A673 (cell line): ENCODE measurements at regions not wholly inside any gene's neighbourhood (a gene's known extent, or its start where the extent isn't known, plus 50 kb on each side); places are given as distances from the start of the nearest gene placed in this dataset.

Source experiments
- EZH2 ChIP-seq: fragments of 200-600 bp; sonication (generic); IDR thresholded peaks from 2 replicates; pipeline ENCODE4 v1.6.1; 2017; ENCODE audit warnings: borderline replicate concordance, low read depth, mild to moderate bottlenecking, mixed read lengths, antibody characterized with exemption, low read length; ENCODE audit not compliant: poor library complexity, severe bottlenecking
- TF ChIP-seq, protein P1 (sequence below): fragments of 300-800, 200-600 bp; sonication (generic); conservative IDR thresholded peaks from 2 replicates; pipeline ENCODE4 v1.5.1; 2017; ENCODE audit warnings: low read depth, mild to moderate bottlenecking, antibody characterized with exemption, low read length, moderate library complexity, mixed read lengths

DNA sequence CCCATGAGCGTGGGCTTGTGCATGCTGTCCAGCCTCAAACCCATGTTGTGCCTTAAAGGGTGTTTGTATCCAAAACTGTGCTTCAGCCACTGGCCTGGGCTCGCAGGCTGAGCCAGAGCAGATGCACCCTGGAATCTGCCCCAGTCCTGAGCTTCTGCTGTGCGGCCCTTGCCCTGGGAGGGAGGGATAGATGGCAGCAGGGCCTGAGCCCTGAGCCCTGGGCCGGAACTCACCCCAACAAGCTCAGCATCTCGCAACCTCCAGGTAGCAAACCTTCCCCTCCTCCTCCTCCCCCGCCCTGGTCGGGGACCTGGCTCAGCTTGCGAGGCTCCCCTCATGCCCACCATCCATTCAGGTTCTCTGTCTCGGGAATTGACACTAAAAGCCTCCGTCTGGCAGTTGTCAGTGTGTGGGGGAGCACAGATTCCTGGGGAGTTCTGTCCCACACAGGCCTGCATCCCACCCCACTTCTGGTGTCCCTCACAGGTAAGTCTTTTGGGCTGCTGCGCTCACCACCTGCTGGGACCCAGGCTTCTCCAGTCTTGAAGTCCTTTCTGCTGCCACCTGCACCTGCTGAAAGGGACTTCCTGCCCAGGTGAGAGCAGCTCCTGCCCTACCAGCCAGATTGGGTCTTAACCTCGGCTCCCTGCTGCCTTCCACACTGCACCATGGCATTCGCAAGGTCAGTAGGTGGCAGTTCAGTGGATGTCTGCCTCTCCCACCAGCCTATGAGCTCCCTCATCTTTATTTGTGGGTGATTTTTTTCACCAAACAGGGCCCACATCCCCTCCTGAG lies 55.2 kb upstream of the OLFM1 start:
- TF ChIP-seq, protein P1, sequence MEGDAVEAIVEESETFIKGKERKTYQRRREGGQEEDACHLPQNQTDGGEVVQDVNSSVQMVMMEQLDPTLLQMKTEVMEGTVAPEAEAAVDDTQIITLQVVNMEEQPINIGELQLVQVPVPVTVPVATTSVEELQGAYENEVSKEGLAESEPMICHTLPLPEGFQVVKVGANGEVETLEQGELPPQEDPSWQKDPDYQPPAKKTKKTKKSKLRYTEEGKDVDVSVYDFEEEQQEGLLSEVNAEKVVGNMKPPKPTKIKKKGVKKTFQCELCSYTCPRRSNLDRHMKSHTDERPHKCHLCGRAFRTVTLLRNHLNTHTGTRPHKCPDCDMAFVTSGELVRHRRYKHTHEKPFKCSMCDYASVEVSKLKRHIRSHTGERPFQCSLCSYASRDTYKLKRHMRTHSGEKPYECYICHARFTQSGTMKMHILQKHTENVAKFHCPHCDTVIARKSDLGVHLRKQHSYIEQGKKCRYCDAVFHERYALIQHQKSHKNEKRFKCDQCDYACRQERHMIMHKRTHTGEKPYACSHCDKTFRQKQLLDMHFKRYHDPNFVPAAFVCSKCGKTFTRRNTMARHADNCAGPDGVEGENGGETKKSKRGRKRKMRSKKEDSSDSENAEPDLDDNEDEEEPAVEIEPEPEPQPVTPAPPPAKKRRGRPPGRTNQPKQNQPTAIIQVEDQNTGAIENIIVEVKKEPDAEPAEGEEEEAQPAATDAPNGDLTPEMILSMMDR = no peak
- no peak for TF ChIP-seq EZH2
